HG02571 (cell line): ENCODE measurements at regions not wholly inside any gene's neighbourhood (a gene's known extent, or its start where the extent isn't known, plus 50 kb on each side); places are given as distances from the start of the nearest gene placed in this dataset.

Experiments
- ATAC-seq: cut with Tn5 transposase; IDR thresholded peaks from one replicate; pipeline ENCODE4 v1.9.1; 2021; ENCODE audit warnings: mild to moderate bottlenecking, moderate library complexity; ENCODE audit not compliant: unreplicated experiment

DNA sequence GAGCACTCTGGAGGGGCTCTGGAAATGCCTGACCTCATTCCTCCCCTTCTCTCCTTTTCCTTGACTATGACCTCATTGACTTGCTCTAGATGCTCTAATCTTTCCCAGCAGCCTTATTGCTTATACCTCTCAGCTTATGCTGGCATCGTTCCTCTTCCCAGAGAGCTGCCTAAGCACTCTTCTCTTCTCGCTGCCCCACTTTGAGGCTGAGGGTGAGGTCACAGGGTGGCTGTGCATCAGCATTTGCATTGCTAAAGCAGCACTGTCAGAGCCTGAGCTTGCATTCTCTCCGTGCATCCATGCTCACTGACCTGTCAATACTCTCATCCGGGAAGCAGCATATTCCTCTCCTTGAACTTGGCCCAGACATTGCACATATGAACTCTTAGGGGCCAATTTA is 96.4 kb upstream of the NTRK2 start:
- ATAC-seq, result no peak

GRCh38 chr9:84575705-84576104 is 93.8 kb upstream of the NTRK2 start:
- no peak for ATAC-seq

- no peak for ATAC-seq
Observed at GRCh38 chr9:84583866-84584265, 85.7 kb upstream of the NTRK2 start.

GRCh38 chr9:84586662-84587061 is 82.9 kb upstream of the NTRK2 start:
- ATAC-seq, result no peak

DNA sequence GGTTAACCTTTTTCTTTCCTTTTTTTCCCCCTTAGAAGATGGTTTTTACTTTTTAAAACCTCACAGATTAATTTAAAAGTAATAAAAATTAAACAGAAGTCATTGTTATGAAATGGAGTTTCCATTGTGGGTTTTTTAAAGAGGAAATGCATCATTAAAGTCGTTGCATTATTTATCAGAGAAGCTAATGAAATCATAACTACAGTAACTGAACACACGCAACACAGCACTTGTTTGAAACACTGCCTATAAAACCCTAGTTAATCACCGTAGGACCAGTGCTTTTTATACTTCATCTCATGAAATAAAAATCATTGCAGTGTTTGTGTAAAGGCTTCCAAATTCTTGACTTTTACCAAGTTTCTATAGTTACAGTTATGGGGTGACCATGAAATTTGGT is 82.4 kb upstream of the NTRK2 start:
- ATAC-seq, result no peak

DNA sequence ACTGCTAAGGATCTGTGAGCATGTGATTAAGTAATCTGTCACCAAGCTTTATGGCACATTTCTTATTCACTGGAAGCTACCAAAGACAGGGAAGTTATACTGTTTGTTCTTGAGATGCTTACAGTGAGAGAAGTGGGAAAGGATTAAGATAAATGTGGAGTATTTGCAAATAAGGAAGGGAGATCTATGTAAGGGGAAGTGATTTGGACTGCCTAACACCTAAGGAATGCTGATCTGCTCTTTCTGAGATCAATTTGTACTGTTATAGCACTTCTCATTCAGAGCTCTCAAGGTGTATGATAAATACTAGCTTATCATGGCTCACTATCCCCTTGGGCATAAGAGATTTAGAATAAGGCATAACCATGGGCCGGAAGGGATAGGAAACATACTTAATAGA is 80.0 kb upstream of the NTRK2 start:
- no peak for ATAC-seq

GRCh38 chr9:84590706-84591105 is 78.8 kb upstream of the NTRK2 start:
- no peak for ATAC-seq

GRCh38 chr9:84592918-84593317 is 76.6 kb upstream of the NTRK2 start:
- ATAC-seq, result no peak

- no peak for ATAC-seq
Observed at GRCh38 chr9:84593352-84593751, 76.2 kb upstream of the NTRK2 start.

DNA sequence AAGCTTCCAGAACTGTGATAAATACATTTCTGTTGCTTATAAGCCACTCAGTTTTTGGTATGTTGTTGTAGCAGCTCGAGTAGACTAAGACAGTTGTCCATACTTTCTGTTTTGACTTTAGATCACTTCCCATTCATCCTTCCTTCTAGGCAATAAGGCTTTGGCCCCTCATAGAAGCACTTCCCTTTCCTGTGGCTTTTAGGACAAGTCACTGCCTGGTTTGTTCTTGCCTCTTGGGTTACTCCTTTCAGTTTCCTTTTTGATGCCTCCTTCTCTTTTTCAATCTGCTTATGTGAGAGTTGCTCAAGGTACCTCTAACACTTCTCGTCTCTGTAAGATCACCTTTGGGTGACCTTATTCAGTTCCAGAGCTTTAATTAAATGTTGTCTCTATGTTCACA is 72.4 kb upstream of the NTRK2 start:
- ATAC-seq, result peak; percentile 98

DNA sequence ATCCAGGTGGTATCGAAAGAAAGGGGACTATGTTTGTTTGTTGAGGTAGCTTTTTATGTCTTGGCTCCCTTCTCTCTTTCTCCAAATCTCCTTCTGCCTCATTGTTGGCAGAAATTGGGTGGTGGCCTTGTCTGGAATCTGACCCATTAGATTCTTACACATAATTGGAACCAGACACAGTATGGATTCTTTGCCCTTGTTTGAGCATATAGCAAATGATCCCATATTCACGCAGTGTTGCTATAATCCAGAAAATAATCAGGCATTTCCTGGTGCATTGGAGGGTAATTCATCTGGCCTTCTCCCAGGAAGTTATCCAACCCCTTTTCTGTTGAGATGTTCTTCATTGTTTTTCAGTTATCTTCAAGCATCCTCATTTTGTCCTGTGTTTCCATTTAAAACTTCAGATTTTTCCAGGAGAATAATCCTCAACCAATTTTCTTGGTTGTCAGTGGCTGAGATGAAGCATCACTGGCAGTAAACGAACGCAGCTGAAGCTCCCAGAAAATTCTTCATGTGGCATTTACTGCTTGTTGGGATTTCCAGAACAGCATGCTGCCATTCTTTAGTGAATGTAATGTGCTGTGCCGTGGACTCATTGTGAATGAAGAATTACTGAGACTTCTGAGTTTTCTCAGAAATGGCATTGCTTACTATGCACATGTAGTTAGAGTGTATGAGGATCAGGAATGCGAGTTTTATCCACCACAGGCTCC is 70.5 kb upstream of the NTRK2 start:
- ATAC-seq, result no peak

DNA sequence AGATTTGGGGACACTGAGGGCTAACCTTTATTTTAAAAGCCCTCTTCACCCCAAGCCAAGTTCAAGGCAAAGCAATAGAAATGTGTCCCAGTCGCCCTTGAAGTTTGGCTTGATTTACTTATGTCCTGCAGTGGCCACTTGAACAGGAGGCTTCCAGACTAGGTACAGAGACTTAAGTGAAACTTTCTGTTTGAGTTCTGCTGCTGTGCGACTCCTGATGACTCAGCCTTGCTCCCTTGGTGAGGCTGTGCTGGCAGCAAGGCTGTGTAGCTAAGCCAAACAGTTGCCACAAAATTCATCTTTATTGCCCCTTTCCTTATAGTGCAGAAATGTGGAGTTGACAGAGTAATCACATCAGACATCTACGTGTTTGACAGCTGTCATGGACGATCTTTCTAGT is 68.8 kb upstream of the NTRK2 start:
- no peak for ATAC-seq

- ATAC-seq, result no peak
Observed at GRCh38 chr9:84604223-84604622, 65.3 kb upstream of the NTRK2 start.

DNA sequence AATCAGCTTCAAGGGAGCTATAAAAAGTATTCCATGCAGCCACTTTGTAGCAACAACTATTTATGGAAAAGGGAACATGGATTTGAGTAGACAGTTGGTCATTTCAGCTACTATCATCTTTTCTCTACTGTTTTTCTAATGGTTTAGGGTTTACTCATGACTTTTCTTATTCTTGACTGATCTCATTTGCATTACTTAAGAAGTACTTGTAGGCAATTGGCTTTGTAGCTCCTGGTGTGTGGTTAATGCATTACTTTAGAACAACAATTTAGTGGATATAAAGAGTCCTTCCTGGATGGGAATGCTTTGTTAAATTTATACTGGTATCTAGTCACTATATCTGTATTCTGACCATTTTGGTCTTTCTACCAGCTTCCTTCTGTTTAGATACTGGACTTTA is 59.8 kb upstream of the NTRK2 start:
- ATAC-seq, result no peak

DNA sequence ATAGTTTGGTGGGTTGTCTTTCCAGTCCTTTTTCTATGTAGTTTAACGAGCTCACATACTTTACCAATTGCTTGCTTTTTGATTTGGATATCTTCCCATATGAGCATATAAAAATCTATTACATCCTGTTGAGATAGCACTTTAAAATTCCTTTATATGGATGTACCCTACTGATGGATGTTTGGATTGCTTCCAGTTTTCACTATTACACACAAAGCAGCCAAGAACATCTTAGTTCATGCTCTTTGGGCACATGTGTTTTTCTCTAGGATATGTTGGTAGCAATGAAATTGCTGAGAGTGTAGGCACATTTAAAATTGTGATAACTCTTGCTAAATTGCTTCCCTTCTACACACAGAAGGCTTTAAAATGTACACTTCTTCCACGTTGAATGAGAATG is 56.1 kb upstream of the NTRK2 start:
- ATAC-seq, result no peak

GRCh38 chr9:84615544-84615943 is 54.0 kb upstream of the NTRK2 start:
- no peak for ATAC-seq

GRCh38 chr9:84617411-84618029 is 52.0 kb upstream of the NTRK2 start:
- no peak for ATAC-seq
